ENCODE measurements at regions not wholly inside any gene's neighbourhood (a gene's known extent, or its start where the extent isn't known, plus 50 kb on each side); places are given as distances from the start of the nearest gene placed in this dataset.
A peak's percentile ranks its signal among the peaks of the same experiment; 100 is the strongest.

DNA sequence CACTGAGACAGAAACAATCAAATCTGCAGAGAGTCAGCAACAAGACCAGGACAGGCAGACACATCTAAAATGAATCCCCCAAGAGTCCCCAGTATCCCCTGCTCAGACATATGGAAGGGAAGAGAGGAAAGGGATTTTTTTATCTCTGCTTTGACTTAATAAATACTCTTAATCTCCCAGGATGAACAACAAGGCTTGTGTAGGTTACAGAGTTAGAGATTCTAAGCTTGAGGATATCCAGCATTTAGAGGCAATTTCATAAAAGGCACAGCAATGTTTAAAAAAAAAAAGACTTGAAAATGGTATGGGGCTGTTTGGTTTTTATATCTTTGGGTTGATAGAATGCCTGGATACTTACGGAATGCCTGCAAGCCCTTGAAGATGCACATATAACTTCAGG is 199.9 kb downstream of the ARL4C start:
- no peak for DNase-seq (ENCODE audit: low read depth, low spot score)
- no peak overlapping the region for H3K4me3 ChIP-seq (ENCODE audit: low read depth, low read length)
- TF ChIP-seq, protein P1, sequence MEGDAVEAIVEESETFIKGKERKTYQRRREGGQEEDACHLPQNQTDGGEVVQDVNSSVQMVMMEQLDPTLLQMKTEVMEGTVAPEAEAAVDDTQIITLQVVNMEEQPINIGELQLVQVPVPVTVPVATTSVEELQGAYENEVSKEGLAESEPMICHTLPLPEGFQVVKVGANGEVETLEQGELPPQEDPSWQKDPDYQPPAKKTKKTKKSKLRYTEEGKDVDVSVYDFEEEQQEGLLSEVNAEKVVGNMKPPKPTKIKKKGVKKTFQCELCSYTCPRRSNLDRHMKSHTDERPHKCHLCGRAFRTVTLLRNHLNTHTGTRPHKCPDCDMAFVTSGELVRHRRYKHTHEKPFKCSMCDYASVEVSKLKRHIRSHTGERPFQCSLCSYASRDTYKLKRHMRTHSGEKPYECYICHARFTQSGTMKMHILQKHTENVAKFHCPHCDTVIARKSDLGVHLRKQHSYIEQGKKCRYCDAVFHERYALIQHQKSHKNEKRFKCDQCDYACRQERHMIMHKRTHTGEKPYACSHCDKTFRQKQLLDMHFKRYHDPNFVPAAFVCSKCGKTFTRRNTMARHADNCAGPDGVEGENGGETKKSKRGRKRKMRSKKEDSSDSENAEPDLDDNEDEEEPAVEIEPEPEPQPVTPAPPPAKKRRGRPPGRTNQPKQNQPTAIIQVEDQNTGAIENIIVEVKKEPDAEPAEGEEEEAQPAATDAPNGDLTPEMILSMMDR (IDR thresholded peaks at IDR 0.05; ENCODE audit: low read depth, low read length), result no peak
- H3K27ac ChIP-seq (ENCODE audit: low read depth, low read length), result no peak overlapping the region
- no peaks in the 10 kb centered on the region for H3K9me3 ChIP-seq (ENCODE audit: control insufficient read depth, insufficient read depth, low read length)
- POLR2A ChIA-PET, result no interaction called here
- CTCF ChIA-PET, result no interaction called here
- peaks cover 3% of the 10 kb centered on the region for H3K27me3 ChIP-seq (ENCODE audit: control insufficient read depth, insufficient read depth, low read length)

DNA sequence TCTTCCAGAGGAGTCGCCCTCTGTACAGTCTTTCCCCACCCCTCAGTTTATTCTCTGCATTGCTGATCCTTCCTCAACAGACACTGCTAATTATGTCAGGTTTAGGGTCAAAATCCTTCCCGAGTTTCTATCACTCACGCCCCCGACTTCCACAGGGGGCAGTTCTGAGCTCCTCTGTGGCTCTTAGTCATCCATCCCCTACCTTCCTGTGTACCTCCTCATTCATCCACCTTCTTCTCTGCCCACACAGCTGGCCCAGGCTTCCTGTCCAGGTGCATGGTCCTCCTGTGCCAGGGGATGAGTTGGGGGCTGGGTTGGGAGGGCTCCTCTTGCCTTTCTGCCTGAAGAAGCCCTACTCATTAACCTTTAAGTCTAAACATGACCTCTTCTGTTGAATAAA is 202.9 kb downstream of the ARL4C start:
- ChIA-PET CTCF (interaction anchor here (0.9 kb wide), 1 partner anchor 157 kb away, joined by 3 read pairs; no protein-coding TSS in a partner anchor), POLR2A (no interaction called here)
- no peak overlapping the region for H3K27ac ChIP-seq (ENCODE audit: low read depth, low read length)
- H3K4me3 ChIP-seq (ENCODE audit: low read depth, low read length), result no peak overlapping the region
- TF ChIP-seq, protein P1 (IDR thresholded peaks at IDR 0.05; ENCODE audit: low read depth, low read length), result peak; percentile 24; the same call in 1 of the 2 replicates
- H3K9me3 ChIP-seq (ENCODE audit: control insufficient read depth, insufficient read depth, low read length), result no peaks in the 10 kb centered on the region
- no peak for DNase-seq (ENCODE audit: low read depth, low spot score)
- peaks cover 3% of the 10 kb centered on the region for H3K27me3 ChIP-seq (ENCODE audit: control insufficient read depth, insufficient read depth, low read length)

DNA sequence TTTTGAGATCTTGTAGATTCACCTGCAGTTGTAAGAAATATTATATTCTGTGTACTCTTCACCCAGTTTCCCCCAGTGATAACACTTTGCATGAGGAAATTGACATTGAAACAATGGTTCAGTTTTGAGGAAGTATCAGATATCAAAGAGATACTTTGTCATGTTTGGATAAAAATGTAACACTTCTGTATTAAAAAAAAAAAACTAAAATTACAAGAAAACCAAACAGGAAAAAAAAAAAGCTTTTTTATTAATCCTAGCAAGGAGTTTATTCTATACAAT is 204.0 kb downstream of the ARL4C start:
- no peak for DNase-seq (ENCODE audit: low read depth, low spot score)
- CTCF ChIA-PET, result interaction anchor here (0.6 to 0.8 kb wide), 2 partner anchors 90 to 121 kb away, joined by 5 to 7 read pairs; no protein-coding TSS in a partner anchor
- TF ChIP-seq, protein P1 (IDR thresholded peaks at IDR 0.05; ENCODE audit: low read depth, low read length), result no peak
- Histone ChIP-seq H3K27me3 (ENCODE audit: control insufficient read depth, insufficient read depth, low read length) (peaks cover 3% of the 10 kb centered on the region), H3K9me3 (ENCODE audit: control insufficient read depth, insufficient read depth, low read length) (no peaks in the 10 kb centered on the region), H3K4me3 (ENCODE audit: low read depth, low read length) (no peak overlapping the region), H3K27ac (ENCODE audit: low read depth, low read length) (no peak overlapping the region)
- POLR2A ChIA-PET, result no interaction called here

DNA sequence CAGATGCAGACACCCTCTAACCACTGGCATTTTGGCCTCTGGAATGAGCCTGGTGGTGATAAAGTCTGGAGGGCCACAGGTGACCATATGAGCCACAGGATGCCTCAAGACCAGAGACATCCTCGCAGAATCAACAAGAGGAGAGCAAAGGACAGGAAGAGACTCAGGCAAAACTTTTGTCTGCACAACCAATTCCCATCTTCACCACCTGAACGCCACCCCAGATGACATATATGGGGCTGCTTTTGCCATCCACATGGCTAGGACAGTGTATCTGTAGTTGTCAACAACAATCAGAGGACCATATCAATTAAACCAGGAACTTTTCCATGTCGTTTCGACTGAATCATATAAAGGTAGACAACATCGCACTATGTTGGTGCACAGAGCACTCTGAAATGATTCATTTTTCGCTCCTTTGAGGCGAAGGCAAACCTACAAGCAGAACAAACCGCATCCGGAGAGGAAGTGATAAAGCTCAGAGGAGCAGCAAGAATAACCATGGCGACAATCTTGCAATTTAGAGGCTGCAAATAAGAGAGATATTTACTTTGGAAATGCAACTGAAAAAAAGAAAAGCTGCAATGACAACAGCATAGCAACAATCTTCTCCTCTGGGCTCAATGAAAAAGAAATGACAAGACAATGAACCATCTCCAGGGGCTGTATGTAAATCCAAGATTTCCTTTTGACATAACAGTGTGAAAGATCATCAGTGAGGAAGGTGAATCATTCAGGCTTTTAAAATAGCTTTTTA is 204.5 kb downstream of the ARL4C start:
- CTCF ChIA-PET, result interaction anchor here (0.8 to 1.3 kb wide), 2 partner anchors 120 to 253 kb away, joined by 3 to 7 read pairs; no protein-coding TSS in a partner anchor
- POLR2A ChIA-PET, result interaction anchor here (1.1 kb wide), 1 partner anchor 40 kb away, joined by 3 read pairs; no protein-coding TSS in a partner anchor
- TF ChIP-seq, protein P1 (IDR thresholded peaks at IDR 0.05; ENCODE audit: low read depth, low read length), result no peak
- H3K4me3 ChIP-seq (ENCODE audit: low read depth, low read length), result no peak overlapping the region
- no peaks in the 10 kb centered on the region for H3K9me3 ChIP-seq (ENCODE audit: control insufficient read depth, insufficient read depth, low read length)
- no peak for DNase-seq (ENCODE audit: low read depth, low spot score)
- H3K27me3 ChIP-seq (ENCODE audit: control insufficient read depth, insufficient read depth, low read length), result peaks cover 3% of the 10 kb centered on the region
- no peak overlapping the region for H3K27ac ChIP-seq (ENCODE audit: low read depth, low read length)

DNA sequence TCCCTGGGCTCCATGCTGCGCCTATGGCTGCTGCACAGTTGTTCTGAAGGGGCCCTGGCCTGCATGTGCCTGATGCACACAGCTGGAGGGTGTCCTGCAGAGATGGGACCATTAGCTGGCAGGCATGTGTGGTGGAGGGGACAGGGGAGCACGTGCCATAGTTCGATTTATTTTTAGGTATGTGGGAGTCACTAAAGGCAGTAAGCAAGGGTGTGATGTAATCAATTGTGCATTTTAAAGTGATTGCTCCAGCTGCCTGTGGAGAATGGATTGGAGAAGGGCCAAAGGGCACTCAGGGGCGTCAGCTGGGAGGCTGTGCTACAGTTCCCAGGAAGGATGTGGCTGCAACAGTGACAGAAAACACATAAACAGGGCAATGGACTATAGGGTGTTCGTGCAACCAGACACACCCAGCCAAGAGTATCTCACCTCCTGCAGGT is 205.1 kb downstream of the ARL4C start:
- H3K27me3 ChIP-seq (ENCODE audit: control insufficient read depth, insufficient read depth, low read length), result peaks cover 3% of the 10 kb centered on the region
- ChIA-PET POLR2A (interaction anchor here (1.1 kb wide), 1 partner anchor 40 kb away, joined by 3 read pairs; no protein-coding TSS in a partner anchor), CTCF (interaction anchor here (1.3 to 2.1 kb wide), 2 partner anchors 156 to 254 kb away, joined by 3 to 6 read pairs; no protein-coding TSS in a partner anchor)
- H3K9me3 ChIP-seq (ENCODE audit: control insufficient read depth, insufficient read depth, low read length), result no peaks in the 10 kb centered on the region
- no peak overlapping the region for H3K4me3 ChIP-seq (ENCODE audit: low read depth, low read length)
- TF ChIP-seq, protein P1 (IDR thresholded peaks at IDR 0.05; ENCODE audit: low read depth, low read length), result no peak
- no peak for DNase-seq (ENCODE audit: low read depth, low spot score)
- H3K27ac ChIP-seq (ENCODE audit: low read depth, low read length), result no peak overlapping the region
